NT2/D1 (cell line): ENCODE measurements at regions not wholly inside any gene's neighbourhood (a gene's known extent, or its start where the extent isn't known, plus 50 kb on each side); places are given as distances from the start of the nearest gene placed in this dataset.
"Not testable (repeated sequence)": the region's sequence is repeated elsewhere in the genome, so short reads cannot be mapped to it uniquely, and the experiment has no call there.

Experiments
- SUZ12 ChIP-seq: IDR thresholded peaks from 2 replicates; pipeline ENCODE4 v1.6.1; 2011; ENCODE audit not compliant: insufficient read length, insufficient read depth; ENCODE audit errors: extremely low read depth
- ZNF274 ChIP-seq: IDR thresholded peaks from 2 replicates; pipeline ENCODE4 v1.6.1; 2011; ENCODE audit warnings: mild to moderate bottlenecking, low read depth, low read length

DNA sequence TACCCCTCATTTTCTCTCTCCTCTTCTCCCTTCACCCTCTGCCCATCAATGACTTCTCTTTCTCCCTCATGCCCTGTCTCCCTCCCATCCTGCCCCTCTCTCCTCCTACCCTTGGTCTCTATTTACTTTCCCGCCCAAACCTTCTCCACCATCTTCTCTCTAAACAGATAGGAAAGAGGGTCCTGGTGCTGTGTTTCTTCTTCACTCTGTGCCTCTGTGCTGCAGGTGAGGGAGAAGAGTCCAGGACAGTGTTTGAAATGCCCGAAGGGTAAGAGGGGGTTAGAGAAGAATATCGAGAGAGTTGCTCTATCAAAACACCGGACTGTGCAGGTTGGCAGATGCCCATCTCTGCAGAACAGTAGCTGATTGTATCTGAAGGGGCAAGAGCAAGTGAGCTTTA, 217.0 kb downstream of the ANKRD30B start:
- TF ChIP-seq SUZ12, ZNF274: not testable (repeated sequence)
